ENCODE measurements at regions not wholly inside any gene's neighbourhood (a gene's known extent, or its start where the extent isn't known, plus 50 kb on each side); places are given as distances from the start of the nearest gene placed in this dataset.

DNA sequence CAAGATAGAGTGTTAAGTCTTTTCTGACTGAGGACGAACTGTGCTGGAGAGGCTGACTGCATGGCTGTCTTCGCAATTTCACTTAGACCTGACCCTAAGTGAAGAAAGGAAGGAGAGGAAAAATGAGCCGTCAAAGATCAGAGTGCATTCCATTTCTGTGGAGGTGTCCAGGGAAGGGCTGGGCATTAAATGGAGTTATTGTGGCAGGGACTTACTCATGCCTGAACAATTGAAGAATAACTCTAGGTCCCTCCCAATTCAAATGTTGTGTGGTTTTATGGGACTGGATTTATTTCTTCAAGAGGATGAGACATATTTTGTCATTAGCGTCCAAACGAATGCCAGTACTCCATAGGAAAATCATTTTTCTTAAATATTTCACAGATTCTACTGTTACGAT lies 187.3 kb upstream of the CFAP20DC start:
- TF ChIP-seq POLR2A (IDR thresholded peaks at IDR 0.05), result no peak
- TF ChIP-seq CTCF (IDR thresholded peaks at IDR 0.05), result no peak
- no peak for TF ChIP-seq POLR2AphosphoS5 (IDR thresholded peaks at IDR 0.05)
